Anterior cingulate cortex (tissue), 58 donors: ENCODE measurements at regions not wholly inside any gene's neighbourhood (a gene's known extent, or its start where the extent isn't known, plus 50 kb on each side); places are given as distances from the start of the nearest gene placed in this dataset.

ENCODE experiments used
- DNase-seq, 58 donors: peaks; one replicate each; lab custom pipeline; 2025; lab: John Stamatoyannopoulos, UW

- no peak for DNase-seq
Measured at GRCh38 chr1:37085393-37085792, 51.1 kb upstream of the GRIK3 start.

GRCh38 chr1:37089750-37090149, 55.4 kb upstream of the GRIK3 start:
- DNase-seq: no peak

GRCh38 chr1:37090671-37091070, 56.4 kb upstream of the GRIK3 start:
- no peak for DNase-seq

- no peak for DNase-seq
Measured at GRCh38 chr1:37092937-37093336, 58.6 kb upstream of the GRIK3 start.

- no peak for DNase-seq
Measured at GRCh38 chr1:37094302-37094701, 60.0 kb upstream of the GRIK3 start.

GRCh38 chr1:37096523-37096922, 62.2 kb upstream of the GRIK3 start:
- DNase-seq: no peak

GRCh38 chr1:37097731-37098130, 63.4 kb upstream of the GRIK3 start:
- no peak for DNase-seq

- no peak for DNase-seq
Measured at GRCh38 chr1:37098237-37098636, 63.9 kb upstream of the GRIK3 start.

GRCh38 chr1:37100310-37100709, 66.0 kb upstream of the GRIK3 start:
- DNase-seq: no peak

GRCh38 chr1:37102656-37103382, 68.5 kb upstream of the GRIK3 start:
- no peak for DNase-seq

GRCh38 chr1:37105911-37106310, 71.6 kb upstream of the GRIK3 start:
- no peak for DNase-seq

- DNase-seq: no peak
Measured at GRCh38 chr1:37107153-37107907, 73.0 kb upstream of the GRIK3 start.

- no peak for DNase-seq
Measured at GRCh38 chr1:37108596-37109188, 74.4 kb upstream of the GRIK3 start.

- DNase-seq: no peak
Measured at GRCh38 chr1:37112430-37112829, 78.1 kb upstream of the GRIK3 start.

GRCh38 chr1:37113285-37113997, 79.1 kb upstream of the GRIK3 start:
- no peak for DNase-seq

- DNase-seq: no peak
Measured at GRCh38 chr1:37118790-37119189, 84.5 kb upstream of the GRIK3 start.

GRCh38 chr1:37120279-37120678, 86.0 kb upstream of the GRIK3 start:
- DNase-seq: no peak

- no peak for DNase-seq
Measured at GRCh38 chr1:37123276-37124115, 89.2 kb upstream of the GRIK3 start.

GRCh38 chr1:37124501-37124900, 90.2 kb upstream of the GRIK3 start:
- DNase-seq: no peak

GRCh38 chr1:37125295-37125694, 91.0 kb upstream of the GRIK3 start:
- DNase-seq: no peak
